Activated gamma-delta T cell treated with Interleukin-2 at 50 U/mL for 16 hours (primary cell): ENCODE measurements at regions not wholly inside any gene's neighbourhood (a gene's known extent, or its start where the extent isn't known, plus 50 kb on each side); places are given as distances from the start of the nearest gene placed in this dataset.

ENCODE experiments used
- DNase-seq: peaks from one replicate; pipeline ENCODE4 v3.0.0-alpha.2; 2020

- no peak for DNase-seq
Observed at GRCh38 chr21:28263974-28264373, 728.7 kb downstream of the LTN1 start.

DNA sequence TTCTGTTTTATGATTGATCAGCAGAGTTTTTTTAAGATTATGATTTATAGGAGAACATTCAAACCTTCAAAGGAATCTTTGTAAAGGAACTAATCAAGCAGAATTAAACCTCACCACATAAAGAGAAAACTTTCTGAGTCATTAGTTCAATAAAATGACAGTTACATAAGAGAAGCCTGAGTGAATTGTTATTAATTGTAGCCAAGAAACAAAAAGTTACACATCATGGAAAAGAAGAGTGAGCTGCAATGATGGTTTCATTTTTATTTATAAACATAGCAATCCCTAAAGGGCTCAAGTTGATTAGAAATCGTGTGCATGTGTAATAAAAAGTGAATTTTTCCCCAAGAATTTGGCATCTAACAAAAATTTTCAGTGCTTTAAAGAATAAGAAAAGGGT, 731.4 kb downstream of the LTN1 start:
- no peak for DNase-seq

GRCh38 chr21:28257276-28257675, 735.4 kb downstream of the LTN1 start:
- no peak for DNase-seq

GRCh38 chr21:28256837-28257236, 735.8 kb downstream of the LTN1 start:
- DNase-seq = no peak

GRCh38 chr21:28256420-28256831, 736.3 kb downstream of the LTN1 start:
- DNase-seq = no peak

GRCh38 chr21:28253961-28254360, 738.7 kb downstream of the LTN1 start:
- no peak for DNase-seq

DNA sequence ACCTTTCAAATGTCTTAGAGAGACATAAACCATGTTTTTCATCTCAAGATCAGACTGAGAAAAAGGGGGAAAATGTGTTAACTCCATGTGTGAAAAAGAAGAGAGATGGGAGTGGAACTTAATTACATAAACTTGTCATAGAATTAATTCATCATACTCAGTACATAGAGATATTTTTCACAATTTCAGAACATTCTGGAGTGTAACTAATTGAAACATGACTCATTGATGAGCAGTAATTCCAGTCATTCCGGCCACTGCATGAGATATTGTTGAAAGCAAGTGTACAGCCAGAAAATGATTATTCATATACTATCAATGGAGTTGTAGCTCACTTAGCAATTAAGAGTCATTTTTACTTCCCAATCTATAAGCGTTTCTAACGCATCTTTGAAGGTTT, 739.3 kb downstream of the LTN1 start:
- DNase-seq = no peak

- no peak for DNase-seq
Observed at GRCh38 chr21:28252928-28253327, 739.7 kb downstream of the LTN1 start.

- no peak for DNase-seq
Observed at GRCh38 chr21:28250946-28251345, 741.7 kb downstream of the LTN1 start.

- no peak for DNase-seq
Observed at GRCh38 chr21:28247454-28248020, 745.1 kb downstream of the LTN1 start.

GRCh38 chr21:28240586-28240985, 752.1 kb downstream of the LTN1 start:
- DNase-seq = no peak

DNA sequence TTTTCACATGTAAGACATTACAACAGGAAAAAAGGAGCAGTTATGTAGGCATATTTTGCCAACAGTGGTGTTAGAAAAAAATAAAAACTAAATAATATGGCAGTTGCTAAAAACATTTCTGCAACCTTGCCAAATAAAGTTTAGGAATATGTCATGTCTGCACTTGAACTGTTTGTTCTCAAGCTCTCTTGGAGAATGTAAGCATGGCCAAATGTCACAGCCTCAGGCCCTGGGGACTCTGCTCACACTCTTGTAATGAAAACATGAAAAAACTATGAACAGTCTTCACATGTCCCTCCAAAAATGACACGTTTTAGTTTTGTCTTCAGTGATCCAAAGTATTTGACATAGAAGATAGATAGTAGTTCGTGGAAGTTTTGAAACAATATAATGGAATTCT, 753.3 kb downstream of the LTN1 start:
- no peak for DNase-seq

DNA sequence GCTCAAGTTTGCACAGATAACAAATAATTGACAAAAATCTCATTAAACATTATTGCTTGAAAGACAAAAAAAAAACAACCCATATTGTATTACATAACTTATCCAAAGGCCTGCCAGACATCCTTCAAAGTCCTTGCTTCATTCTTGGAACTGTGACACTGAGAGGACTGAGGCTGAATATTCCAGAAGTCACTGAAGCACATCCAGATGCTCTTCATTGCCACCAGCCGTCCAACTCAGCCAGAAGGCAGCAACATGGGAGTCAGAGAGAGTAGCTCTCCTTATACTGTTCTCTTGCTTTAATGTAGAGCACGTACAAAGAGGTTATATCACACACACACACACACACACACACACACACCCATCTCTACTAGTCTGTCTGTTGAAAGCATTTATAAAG, 755.0 kb downstream of the LTN1 start:
- no peak for DNase-seq

DNA sequence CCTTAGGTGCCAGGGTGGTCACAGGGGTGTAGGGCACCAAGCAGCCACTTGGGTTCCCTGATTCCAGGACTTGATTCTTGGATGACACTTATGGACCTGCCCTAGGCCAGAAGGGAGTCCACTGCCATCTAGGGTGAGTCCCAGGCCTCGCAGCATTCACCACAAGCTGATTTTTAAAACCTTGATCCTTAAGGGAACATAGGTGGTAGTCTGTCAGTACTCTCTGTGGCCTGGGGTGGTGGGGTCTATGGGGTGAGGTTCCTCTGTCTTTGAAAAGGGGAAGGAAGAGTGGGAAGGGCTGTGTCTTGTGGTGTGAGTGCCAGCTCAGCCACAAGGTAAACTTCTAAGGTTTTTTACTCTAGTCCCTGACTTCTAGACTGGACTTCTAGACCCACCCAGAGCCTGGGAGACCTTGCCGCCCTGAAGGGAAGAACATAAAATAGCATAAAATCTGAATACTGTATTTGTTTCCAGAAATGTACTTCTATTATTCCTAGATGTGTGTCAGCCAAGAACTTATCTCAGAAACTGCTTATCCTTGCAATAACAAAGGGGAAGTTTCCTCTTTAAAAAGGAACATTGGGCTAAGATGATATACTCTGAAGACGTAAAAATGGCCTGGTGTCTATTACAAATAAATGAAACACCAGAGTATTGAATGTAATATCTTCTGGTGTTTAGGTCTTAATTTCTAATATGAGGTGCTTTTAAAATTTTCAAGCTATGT, 757.3 kb downstream of the LTN1 start:
- no peak for DNase-seq

DNA sequence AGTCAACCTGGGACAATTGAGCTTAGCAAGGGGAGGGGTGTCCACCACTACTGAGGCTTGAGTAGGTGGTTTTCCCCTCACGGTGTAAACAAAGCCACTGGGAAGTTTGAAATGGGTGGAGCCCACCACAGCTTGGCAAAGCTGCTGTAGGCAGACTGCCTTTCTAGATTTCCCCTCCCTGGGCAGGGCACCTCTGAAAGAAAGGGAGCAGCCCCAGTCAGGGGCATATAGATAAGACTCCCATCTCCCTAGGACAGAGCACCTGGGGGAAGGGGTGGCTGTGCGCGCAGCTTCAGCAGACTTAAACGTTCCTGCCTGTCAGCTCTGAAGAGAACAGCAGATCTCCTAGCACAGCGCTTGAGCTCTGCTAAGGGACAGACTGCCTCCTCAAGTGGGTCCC, 758.4 kb downstream of the LTN1 start:
- DNase-seq = no peak

DNA sequence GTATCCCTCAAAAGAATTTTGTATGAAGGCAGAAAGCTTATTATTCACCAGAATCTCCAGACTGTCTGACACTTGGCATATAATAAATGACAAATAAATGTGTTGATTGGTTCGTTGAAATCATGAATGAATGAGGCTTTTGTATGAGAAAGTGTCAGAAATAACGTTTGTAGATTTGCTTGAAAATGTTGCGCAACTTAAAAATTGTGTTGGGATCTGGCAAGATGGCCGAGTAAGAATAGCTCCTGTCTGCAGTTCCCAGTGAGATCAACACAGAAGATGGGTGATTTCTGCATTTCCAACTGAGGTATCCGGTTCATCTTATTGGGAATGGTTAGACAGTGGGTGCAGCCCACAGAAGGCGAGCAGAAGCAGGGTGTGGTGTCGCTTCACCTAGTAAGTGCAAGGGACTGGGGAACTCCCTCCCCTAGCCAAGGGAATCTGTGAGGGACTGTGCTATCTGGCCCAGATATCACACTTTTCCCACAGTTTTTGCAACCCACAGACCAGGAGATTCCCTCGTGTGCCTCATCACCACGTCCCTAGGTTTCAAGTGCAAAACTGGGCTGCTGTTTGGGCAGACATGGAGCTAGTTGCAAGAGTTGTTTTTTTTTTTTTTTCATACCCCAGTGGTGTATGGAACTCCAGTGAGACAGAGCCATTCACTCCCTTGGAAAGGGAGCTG, 759.0 kb downstream of the LTN1 start:
- no peak for DNase-seq

DNA sequence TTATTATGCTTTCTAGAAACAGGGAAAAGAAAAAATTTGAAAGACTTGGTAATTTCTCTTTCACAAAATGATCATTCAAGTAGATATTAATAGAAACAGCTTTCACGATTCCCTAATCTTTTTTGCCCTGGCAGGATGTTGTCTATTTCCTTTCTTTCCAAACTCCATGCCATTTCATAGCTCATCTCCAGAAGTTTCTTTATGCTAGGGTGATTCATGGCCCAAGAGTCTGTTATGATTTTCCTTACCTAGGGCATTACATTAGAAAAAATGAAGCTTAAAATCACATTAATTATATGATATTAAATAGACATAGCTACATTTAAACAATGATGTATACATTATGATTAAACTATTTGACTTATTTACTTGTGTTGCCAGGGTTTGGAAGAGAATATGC, 762.1 kb downstream of the LTN1 start:
- DNase-seq = no peak

GRCh38 chr21:28229814-28230213, 762.9 kb downstream of the LTN1 start:
- DNase-seq = no peak

DNA sequence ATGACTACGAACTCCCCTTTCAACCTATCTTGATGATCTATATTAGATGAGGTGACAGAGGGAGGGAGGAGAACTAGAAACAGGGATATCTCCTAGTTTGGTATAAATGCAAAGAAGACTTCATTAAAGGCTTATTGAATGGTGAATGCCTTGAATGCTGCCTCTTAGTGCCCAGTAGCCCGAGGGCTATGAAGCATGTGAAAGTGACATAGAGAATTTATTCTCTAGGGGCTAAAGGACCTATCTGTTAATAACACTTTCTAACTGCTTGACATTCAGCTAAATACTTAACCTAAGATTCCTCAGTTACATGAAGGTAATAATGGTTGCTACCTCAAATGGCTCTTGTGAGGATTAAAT, 764.1 kb downstream of the LTN1 start:
- DNase-seq = no peak

DNA sequence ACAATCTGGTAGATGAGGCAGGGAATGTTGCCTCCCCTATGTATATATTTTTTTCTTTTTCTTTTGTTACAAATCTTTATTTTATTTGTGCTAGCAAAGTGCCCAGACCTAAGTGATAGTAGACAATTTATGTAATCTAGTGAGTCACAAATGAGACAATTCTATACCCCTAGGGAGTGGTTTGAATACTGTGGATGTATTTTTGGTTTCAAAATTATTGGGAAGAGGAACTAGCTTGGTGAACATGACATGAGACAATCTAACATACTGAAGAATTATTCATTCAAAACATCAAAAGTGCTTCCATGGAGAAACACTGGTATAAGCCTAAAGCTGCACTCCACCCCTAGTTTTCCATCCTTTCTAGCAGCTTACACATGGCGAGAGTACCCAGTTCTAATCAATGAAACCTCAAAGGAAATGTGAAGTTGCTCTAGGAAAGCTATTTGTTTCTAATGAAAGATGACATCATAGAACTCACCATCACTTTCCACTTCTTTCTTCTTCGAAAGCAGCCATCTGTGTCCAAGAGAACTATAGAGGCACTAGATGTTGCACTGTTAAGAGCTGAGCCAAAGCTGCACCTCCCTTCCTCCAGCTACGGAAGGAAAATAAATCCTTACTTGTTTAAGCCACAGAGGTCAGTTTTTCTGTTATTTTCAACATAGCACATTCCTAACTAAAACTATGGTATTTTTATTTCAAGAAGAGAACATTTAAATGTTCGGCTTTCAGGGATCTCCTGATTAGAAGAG, 764.6 kb downstream of the LTN1 start:
- no peak for DNase-seq

GRCh38 chr21:28226563-28226962, 766.1 kb downstream of the LTN1 start:
- DNase-seq = no peak

DNA sequence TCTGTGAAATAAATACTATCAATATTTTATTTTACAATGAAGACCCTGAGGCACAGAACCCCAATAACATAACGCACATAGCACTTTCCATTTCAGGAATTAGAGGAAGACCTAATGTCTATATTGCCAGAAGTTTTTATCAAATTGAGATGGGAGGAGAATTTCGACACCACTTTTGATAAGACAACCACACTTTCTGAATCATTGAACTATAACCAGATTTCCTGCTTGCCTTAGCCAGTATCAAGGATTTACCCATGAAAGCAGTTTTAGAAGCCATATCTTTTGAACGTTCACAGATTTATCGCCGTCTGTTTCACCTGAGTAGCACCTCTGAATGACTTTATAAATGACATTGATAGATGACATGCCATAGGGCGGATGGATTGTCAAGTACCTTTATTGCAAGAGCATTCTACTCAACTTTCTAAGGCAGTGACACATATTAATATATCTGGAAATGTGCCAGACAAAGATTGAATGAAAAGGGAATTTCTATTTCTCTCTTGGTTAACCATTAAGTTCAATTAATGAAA, 768.4 kb downstream of the LTN1 start:
- DNase-seq = no peak

DNA sequence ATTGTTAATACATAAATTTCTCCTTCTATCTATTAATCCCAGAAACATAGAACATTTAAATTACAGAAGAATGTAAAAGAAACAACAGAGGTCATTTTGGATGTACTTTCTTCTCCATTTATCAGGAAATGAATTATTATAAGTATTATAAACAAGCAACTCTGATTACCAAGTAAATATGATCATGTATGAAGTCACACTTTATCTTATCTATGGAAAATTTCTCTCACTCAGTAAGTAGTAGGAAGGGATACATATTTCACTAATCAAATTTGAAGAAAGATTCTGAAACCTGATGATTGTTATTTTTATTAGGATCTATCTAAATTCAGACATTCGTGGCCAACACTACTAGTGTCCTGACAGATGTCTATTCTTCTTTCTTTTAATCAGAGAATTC, 770.7 kb downstream of the LTN1 start:
- no peak for DNase-seq

DNA sequence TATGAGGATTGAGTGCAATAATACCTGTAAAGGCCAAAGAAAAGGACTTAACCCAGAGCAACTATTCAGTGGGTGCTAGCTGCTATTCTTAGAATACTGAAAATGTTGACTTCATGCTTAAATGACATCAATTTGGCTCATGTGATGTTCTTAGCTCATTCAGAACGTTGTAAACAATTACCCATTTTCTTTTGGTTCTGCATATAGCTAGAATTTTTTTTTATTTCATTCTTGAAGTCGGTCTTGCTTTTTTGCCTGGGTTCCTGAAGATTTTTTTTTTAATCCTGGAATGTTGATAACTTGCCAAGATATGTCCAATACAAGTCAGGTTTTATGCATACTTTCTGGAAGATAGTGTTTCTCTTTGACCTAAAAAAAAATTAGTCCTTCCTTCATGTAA, 772.0 kb downstream of the LTN1 start:
- DNase-seq = no peak
